Endothelial cell of umbilical vein (primary cell): ENCODE measurements at regions not wholly inside any gene's neighbourhood (a gene's known extent, or its start where the extent isn't known, plus 50 kb on each side); places are given as distances from the start of the nearest gene placed in this dataset.

ENCODE experiments used
- BruUV-seq: library from RNA; stranded (reverse); fragments of 400-500 nt; replicated peaks from 2 replicates; lab custom pipeline; 2021; lab: Mats Ljungman, UMichigan
- CTCF ChIA-PET: fragments of 300-600, 350-600 bp; sonication (Branson Sonifier 250); formaldehyde crosslinking; loops from one replicate; lab custom pipeline; 2021; ENCODE audit warnings: antibody characterized with exemption, inconsistent platforms; lab: Charles Lee
- POLR2A ChIA-PET: fragments of 300-600, 350-600 bp; sonication (Branson Sonifier 250); formaldehyde crosslinking; loops from one replicate; lab custom pipeline; 2021; ENCODE audit warnings: antibody characterized with exemption, inconsistent platforms; lab: Charles Lee
- DNase-seq: peaks from one replicate; pipeline ENCODE4 v3.0.0-alpha.2; 2011; ENCODE audit warnings: low read depth, low spot score
- FAIRE-seq: peaks from 2 replicates; lab custom pipeline; 2011; peaks lifted over from hg19 to GRCh38; lab: Jason Lieb, UNC
- H2AFZ ChIP-seq: 2 replicates; pipeline ENCODE4 v1.6.0; 2012; ENCODE audit warnings: low read depth, low read length, control low read depth, inconsistent platforms
- H3K27ac ChIP-seq: 2 replicates; pipeline ENCODE4 v1.5.1; 2011; ENCODE audit warnings: low read depth, mild to moderate bottlenecking, control low read depth, low read length, moderate library complexity; ENCODE audit not compliant: insufficient read depth
- H3K27me3 ChIP-seq, 2 experiments: 2 replicates each; pipeline versions ENCODE4 v1.6.0 to v1.6.1; 2011; ENCODE audit warnings: low read length in 2 of 2, mixed read lengths in 1 of 2; ENCODE audit not compliant: control insufficient read depth in 2 of 2, insufficient read depth in 2 of 2
- H3K36me3 ChIP-seq, 2 experiments: 2 replicates in 1 of 2; 3 replicates in 1 of 2; pipeline ENCODE4 v1.5.1; 2011; ENCODE audit warnings: low read length in 2 of 2, mild to moderate bottlenecking in 1 of 2, moderate library complexity in 1 of 2; ENCODE audit not compliant: control insufficient read depth in 2 of 2, insufficient read depth in 2 of 2; ENCODE audit errors: extremely low read depth in 1 of 2
- H3K4me1 ChIP-seq: 3 replicates; pipeline ENCODE4 v1.5.1; 2011; ENCODE audit warnings: mild to moderate bottlenecking, low read length; ENCODE audit not compliant: control insufficient read depth, insufficient read depth; ENCODE audit errors: extremely low read depth
- H3K4me2 ChIP-seq: 2 replicates; pipeline ENCODE4 v1.6.1; 2011; ENCODE audit warnings: low read length, control low read depth, mixed read lengths; ENCODE audit not compliant: insufficient read depth
- H3K4me3 ChIP-seq, 3 experiments: fragments of 200-600 bp in 1 of 3; sonication (generic), shearing (Covaris generic) in 1 of 3; replicated peaks in 1 of 3; 2 replicates each; pipeline ENCODE4 v1.5.1; 2011 to 2016; ENCODE audit warnings: control low read depth in 3 of 3, low read length in 3 of 3, mild to moderate bottlenecking in 2 of 3, inconsistent platforms in 1 of 3, low read depth in 1 of 3, moderate library complexity in 1 of 3; ENCODE audit not compliant: insufficient read depth in 1 of 3
- H3K79me2 ChIP-seq: 2 replicates; pipeline ENCODE4 v1.6.0; 2012; ENCODE audit warnings: low read length, inconsistent platforms; ENCODE audit not compliant: control insufficient read depth, insufficient read depth
- H3K9ac ChIP-seq: replicated peaks from 2 replicates; pipeline ENCODE3; 2011; ENCODE audit warnings: low read length, control low read depth; ENCODE audit not compliant: insufficient read depth; ENCODE audit errors: extremely low read depth
- H3K9me1 ChIP-seq: replicated peaks from 3 replicates; pipeline ENCODE4 v1.6.0; 2011; ENCODE audit warnings: mild to moderate bottlenecking, low read length; ENCODE audit not compliant: control insufficient read depth, insufficient read depth; ENCODE audit errors: extremely low read depth
- H3K9me3 ChIP-seq: replicated peaks from 2 replicates; pipeline ENCODE4 v1.5.1; 2012; ENCODE audit warnings: low read length, inconsistent platforms; ENCODE audit not compliant: control insufficient read depth, insufficient read depth
- H4K20me1 ChIP-seq: replicated peaks from 2 replicates; pipeline ENCODE3; 2011; ENCODE audit warnings: mild to moderate bottlenecking, low read length; ENCODE audit not compliant: control insufficient read depth, insufficient read depth; ENCODE audit errors: extremely low read depth
- EZH2 ChIP-seq: IDR thresholded peaks from 2 replicates; pipeline ENCODE4 v1.6.1; 2012; ENCODE audit warnings: borderline replicate concordance, low read depth, mild to moderate bottlenecking, moderate library complexity, low read length, inconsistent platforms; ENCODE audit not compliant: severe bottlenecking
- FOS ChIP-seq: IDR thresholded peaks from 2 replicates; pipeline ENCODE4 v1.6.1; 2011; ENCODE audit warnings: mild to moderate bottlenecking, low read length, moderate library complexity, borderline replicate concordance; ENCODE audit not compliant: insufficient read depth
- GATA2 ChIP-seq: IDR thresholded peaks from 2 replicates; pipeline ENCODE4 v1.7.0; 2011; ENCODE audit warnings: low read depth, mild to moderate bottlenecking, moderate library complexity, mixed read lengths, low read length; ENCODE audit not compliant: insufficient read length, insufficient read depth
- JUN ChIP-seq: IDR thresholded peaks from 2 replicates; pipeline ENCODE4 v1.6.1; 2011; ENCODE audit warnings: borderline replicate concordance, low read depth; ENCODE audit not compliant: insufficient read length, insufficient read depth
- MYC ChIP-seq: IDR thresholded peaks from one replicate; pipeline ENCODE4 v1.6.1; 2011; ENCODE audit warnings: mild to moderate bottlenecking, low read depth, low read length
- POLR2A ChIP-seq: IDR thresholded peaks from 2 replicates; pipeline ENCODE4 v1.6.1; 2012; ENCODE audit warnings: low read depth, mild to moderate bottlenecking, control low read depth, low read length
- POLR2AphosphoS5 ChIP-seq: IDR thresholded peaks from 2 replicates; pipeline ENCODE4 v1.6.1; 2012; ENCODE audit warnings: low read depth, mild to moderate bottlenecking, control low read depth, low read length, moderate library complexity; ENCODE audit not compliant: insufficient read depth
- dilution Hi-C: fragments of 300-500 bp; cut with MboI; formaldehyde crosslinking; loops from one replicate; pipeline ENCODE4 v1.15.0; 2019; ENCODE audit warnings: low sequenced_read_pairs; ENCODE audit not compliant: extremely low pct_ligation_motif_present
- intact Hi-C: fragments of 100-400 bp; cut with micrococcal nuclease; formaldehyde crosslinking; loops from one replicate; pipeline ENCODE4 v1.10.0; 2022
- TF ChIP-seq, protein P1 (sequence below), 2 donors: IDR thresholded peaks; 1 replicate in 1 of 2; 2 replicates in 1 of 2; pipeline ENCODE4 v1.5.1; 2011; ENCODE audit warnings: low read length in 2 of 2, mild to moderate bottlenecking in 2 of 2, moderate library complexity in 2 of 2, control low read depth in 1 of 2, inconsistent platforms in 1 of 2, low read depth in 1 of 2; ENCODE audit not compliant: insufficient read depth in 1 of 2; ENCODE audit errors: extremely low read depth in 1 of 2
- TF ChIP-seq, protein P2 (sequence below): IDR thresholded peaks from 2 replicates; pipeline ENCODE4 v1.6.1; 2011; ENCODE audit not compliant: insufficient read depth, insufficient read length

DNA sequence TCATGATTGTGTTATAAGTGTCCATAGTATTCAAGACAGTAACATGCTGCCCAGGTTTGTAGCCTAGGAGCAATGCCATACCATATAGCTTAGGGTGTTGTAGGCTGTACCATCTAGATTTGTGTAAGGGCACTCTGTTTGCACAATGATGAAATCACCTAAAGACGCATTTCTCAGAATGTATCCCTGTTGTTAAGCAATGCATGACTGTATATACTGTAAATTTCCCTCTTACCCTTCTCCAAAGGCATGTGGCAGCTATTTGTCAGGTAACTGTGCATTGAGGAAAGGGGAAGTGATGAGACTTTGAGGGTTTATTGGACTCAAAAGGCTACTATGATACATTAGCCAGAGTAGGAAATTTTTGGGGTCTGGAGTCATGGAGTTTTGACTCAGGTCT lies 180.8 kb downstream of the VAPA start:
- no peaks in the 10 kb centered on the region for H3K9me3 ChIP-seq
- BruUV-seq = no TSS peak

More for the DNA sequence above, 180.8 kb downstream of the VAPA start:
- TF ChIP-seq FOS (no peak), MYC (no peak), GATA2 (no peak), POLR2AphosphoS5 (no peak), EZH2 (no peak), POLR2A (no peak), JUN (no peak)
- TF ChIP-seq, protein P1, sequence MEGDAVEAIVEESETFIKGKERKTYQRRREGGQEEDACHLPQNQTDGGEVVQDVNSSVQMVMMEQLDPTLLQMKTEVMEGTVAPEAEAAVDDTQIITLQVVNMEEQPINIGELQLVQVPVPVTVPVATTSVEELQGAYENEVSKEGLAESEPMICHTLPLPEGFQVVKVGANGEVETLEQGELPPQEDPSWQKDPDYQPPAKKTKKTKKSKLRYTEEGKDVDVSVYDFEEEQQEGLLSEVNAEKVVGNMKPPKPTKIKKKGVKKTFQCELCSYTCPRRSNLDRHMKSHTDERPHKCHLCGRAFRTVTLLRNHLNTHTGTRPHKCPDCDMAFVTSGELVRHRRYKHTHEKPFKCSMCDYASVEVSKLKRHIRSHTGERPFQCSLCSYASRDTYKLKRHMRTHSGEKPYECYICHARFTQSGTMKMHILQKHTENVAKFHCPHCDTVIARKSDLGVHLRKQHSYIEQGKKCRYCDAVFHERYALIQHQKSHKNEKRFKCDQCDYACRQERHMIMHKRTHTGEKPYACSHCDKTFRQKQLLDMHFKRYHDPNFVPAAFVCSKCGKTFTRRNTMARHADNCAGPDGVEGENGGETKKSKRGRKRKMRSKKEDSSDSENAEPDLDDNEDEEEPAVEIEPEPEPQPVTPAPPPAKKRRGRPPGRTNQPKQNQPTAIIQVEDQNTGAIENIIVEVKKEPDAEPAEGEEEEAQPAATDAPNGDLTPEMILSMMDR (IDR thresholded peaks at IDR 0.05; ENCODE audit: extremely low read depth in 1 of 2, insufficient read depth in 1 of 2, low read depth in 1 of 2, low read length in 2 of 2) = no peak
- TF ChIP-seq, protein P2, sequence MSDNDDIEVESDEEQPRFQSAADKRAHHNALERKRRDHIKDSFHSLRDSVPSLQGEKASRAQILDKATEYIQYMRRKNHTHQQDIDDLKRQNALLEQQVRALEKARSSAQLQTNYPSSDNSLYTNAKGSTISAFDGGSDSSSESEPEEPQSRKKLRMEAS = no peak
- Histone ChIP-seq H3K4me1 (no peaks in the 10 kb centered on the region), H3K27me3 (peaks cover 0 to 1% of the 10 kb centered on the region in 2 experiments), H3K4me3 (no peak overlapping the region), H3K9me1 (no peaks in the 10 kb centered on the region), H4K20me1 (no peaks in the 10 kb centered on the region), H3K36me3 (no peaks in the 10 kb centered on the region), H2AFZ (no peak overlapping the region), H3K79me2 (no peaks in the 10 kb centered on the region), H3K4me2 (no peak overlapping the region), H3K27ac (no peak overlapping the region), H3K9ac (no peak overlapping the region)
- ChIA-PET CTCF (no interaction called here), POLR2A (no interaction called here)
- DNase-seq (no peak), FAIRE-seq (no peak)
- dilution Hi-C loops (no loop called here), intact Hi-C loops (no loop called here)
